A549 (cell line): ENCODE measurements at regions not wholly inside any gene's neighbourhood (a gene's known extent, or its start where the extent isn't known, plus 50 kb on each side); places are given as distances from the start of the nearest gene placed in this dataset.

Experiments used
- PHF8 ChIP-seq: fragments of 200-600 bp; sonication (generic); IDR thresholded peaks from 2 replicates; pipeline ENCODE4 v1.6.1; 2016; ENCODE audit warnings: low read depth, mild to moderate bottlenecking, antibody characterized with exemption, moderate library complexity, borderline replicate concordance
- RARB ChIP-seq: fragments of 250-450 bp; sonication (Bioruptor Pico); IDR thresholded peaks from 2 replicates; pipeline ENCODE4 v1.8.0; 2021; ENCODE audit warnings: mild to moderate bottlenecking, moderate library complexity
- TF ChIP-seq, protein P1 (sequence below): fragments of >200 bp; sonication (Bioruptor Twin); formaldehyde crosslinking; IDR thresholded peaks from 3 replicates; pipeline ENCODE4 v1.5.1; 2016

DNA sequence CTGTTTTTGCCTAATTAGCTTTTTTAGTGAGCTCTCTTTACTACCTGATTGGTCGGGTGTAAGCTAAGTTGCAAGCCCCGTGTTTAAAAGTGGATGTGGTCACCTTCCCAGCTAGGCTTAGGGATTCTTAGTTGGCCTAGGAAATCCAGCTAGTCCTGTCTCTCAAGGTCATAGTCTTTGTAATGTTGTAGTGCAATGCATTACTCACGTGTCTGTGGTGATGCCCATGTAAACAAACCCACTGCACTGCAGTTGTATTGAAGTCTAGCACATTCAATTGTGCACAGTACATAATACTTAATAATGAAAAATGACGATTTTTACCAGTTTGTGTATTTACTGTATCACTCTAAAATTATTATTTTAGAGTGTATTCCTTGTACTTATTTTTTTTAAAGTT lies 335.5 kb downstream of the NUAK1 start:
- TF ChIP-seq PHF8 (no peak), RARB (no peak)
- TF ChIP-seq, protein P1, sequence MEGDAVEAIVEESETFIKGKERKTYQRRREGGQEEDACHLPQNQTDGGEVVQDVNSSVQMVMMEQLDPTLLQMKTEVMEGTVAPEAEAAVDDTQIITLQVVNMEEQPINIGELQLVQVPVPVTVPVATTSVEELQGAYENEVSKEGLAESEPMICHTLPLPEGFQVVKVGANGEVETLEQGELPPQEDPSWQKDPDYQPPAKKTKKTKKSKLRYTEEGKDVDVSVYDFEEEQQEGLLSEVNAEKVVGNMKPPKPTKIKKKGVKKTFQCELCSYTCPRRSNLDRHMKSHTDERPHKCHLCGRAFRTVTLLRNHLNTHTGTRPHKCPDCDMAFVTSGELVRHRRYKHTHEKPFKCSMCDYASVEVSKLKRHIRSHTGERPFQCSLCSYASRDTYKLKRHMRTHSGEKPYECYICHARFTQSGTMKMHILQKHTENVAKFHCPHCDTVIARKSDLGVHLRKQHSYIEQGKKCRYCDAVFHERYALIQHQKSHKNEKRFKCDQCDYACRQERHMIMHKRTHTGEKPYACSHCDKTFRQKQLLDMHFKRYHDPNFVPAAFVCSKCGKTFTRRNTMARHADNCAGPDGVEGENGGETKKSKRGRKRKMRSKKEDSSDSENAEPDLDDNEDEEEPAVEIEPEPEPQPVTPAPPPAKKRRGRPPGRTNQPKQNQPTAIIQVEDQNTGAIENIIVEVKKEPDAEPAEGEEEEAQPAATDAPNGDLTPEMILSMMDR: no peak
